ENCODE measurements at regions not wholly inside any gene's neighbourhood (a gene's known extent, or its start where the extent isn't known, plus 50 kb on each side); places are given as distances from the start of the nearest gene placed in this dataset.

DNA sequence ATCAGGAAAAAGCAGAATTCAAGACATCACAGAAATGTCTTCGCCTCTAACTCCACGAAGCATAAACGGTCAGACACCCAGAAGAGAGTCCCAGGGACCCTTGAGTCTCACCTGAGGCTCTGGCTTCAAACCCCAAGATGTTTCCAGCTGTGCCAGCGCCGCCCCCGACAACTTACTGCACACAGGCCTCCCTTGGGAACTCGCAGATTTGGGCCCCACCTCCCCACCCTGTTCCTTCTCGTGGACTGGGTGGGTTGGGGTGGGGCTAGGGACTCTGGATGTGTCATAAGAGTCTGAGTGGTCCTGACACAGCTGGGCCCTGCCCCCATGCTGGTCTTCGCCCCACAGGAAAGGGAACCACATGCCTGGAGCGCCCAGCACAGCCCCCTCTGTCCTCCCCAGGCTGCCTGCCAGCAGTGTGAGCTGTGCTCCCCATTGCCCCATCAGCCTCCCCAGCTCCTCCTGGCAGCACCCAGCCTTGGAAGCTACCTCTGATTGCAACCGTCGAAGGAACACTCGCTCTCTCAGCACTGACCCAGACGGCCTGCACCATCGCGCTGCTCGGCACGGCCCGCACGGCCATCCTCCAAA lies 147.5 kb downstream of the CRYBB2 start:
- no peak overlapping the region for H3K27ac Mint-ChIP-seq
- TF ChIP-seq, protein P1, sequence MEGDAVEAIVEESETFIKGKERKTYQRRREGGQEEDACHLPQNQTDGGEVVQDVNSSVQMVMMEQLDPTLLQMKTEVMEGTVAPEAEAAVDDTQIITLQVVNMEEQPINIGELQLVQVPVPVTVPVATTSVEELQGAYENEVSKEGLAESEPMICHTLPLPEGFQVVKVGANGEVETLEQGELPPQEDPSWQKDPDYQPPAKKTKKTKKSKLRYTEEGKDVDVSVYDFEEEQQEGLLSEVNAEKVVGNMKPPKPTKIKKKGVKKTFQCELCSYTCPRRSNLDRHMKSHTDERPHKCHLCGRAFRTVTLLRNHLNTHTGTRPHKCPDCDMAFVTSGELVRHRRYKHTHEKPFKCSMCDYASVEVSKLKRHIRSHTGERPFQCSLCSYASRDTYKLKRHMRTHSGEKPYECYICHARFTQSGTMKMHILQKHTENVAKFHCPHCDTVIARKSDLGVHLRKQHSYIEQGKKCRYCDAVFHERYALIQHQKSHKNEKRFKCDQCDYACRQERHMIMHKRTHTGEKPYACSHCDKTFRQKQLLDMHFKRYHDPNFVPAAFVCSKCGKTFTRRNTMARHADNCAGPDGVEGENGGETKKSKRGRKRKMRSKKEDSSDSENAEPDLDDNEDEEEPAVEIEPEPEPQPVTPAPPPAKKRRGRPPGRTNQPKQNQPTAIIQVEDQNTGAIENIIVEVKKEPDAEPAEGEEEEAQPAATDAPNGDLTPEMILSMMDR (IDR thresholded peaks at IDR 0.05; ENCODE audit: unreplicated experiment) = no peak
- no peaks in the 10 kb centered on the region for H3K4me1 Mint-ChIP-seq

DNA sequence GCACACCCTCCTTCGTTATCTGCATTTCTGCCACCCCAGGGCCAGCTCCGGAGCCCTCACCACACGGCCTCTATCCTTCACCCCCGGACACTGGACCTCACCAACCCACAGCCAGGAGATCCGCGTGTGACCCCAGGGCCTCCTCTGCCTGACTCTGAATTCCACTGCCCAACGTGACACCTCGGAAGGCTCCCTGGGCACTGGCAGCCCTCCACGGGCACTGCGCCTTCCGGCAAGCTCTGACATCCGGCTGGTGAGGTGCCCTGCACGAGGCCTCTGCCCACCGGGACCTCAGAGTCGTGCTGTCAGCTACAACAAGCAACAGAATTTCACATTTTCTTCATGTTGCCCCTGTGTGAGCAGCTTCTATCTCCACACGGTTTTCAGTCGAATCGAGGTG lies 148.3 kb downstream of the CRYBB2 start:
- H3K4me1 Mint-ChIP-seq = no peaks in the 10 kb centered on the region
- no peaks in the 10 kb centered on the region for H3K27me3 Mint-ChIP-seq (ENCODE audit: low read depth)
- H3K4me3 Mint-ChIP-seq = no peak overlapping the region
- H3K36me3 Mint-ChIP-seq = no peaks in the 10 kb centered on the region
- TF ChIP-seq, protein P1 (IDR thresholded peaks at IDR 0.05; ENCODE audit: unreplicated experiment) = no peak
- H3K27ac Mint-ChIP-seq = no peak overlapping the region
- DNase-seq (ENCODE audit: low spot score in 2 of 2, unreplicated experiment in 2 of 2) = no peak
- no peaks in the 10 kb centered on the region for H3K9me3 Mint-ChIP-seq

More for the DNA sequence above, 147.5 kb downstream of the CRYBB2 start:
- Mint-ChIP-seq H3K36me3 (no peaks in the 10 kb centered on the region), H3K4me3 (no peak overlapping the region), H3K9me3 (no peaks in the 10 kb centered on the region), H3K27me3 (ENCODE audit: low read depth) (no peaks in the 10 kb centered on the region)
- DNase-seq (ENCODE audit: low spot score in 2 of 2, unreplicated experiment in 2 of 2) = no peak

DNA sequence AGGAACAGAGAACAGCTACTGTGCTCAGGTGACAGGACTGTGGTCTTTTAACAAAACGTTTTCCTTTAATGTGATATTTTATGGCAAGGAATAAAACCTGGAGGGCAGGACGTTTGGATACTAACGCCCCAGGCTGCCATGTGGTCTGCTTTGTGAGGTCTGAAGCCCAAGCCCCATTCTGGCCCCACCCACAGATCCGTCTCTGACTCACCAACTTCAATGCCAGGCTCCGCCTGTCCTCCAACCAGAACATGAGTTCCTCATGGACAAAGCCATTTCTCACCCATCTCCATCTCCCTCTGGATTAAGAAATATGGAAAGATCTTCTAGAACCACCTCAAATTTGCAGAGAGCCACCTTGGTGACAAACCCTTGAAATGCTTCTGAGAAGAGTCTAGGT lies 148.8 kb downstream of the CRYBB2 start:
- no peak for DNase-seq (ENCODE audit: low spot score in 2 of 2, unreplicated experiment in 2 of 2)
- Mint-ChIP-seq H3K4me1 (no peaks in the 10 kb centered on the region), H3K4me3 (no peak overlapping the region), H3K27me3 (ENCODE audit: low read depth) (no peaks in the 10 kb centered on the region), H3K9me3 (no peaks in the 10 kb centered on the region), H3K36me3 (peaks cover 3% of the 10 kb centered on the region), H3K27ac (no peak overlapping the region)
- TF ChIP-seq, protein P1 (IDR thresholded peaks at IDR 0.05; ENCODE audit: unreplicated experiment) = no peak

DNA sequence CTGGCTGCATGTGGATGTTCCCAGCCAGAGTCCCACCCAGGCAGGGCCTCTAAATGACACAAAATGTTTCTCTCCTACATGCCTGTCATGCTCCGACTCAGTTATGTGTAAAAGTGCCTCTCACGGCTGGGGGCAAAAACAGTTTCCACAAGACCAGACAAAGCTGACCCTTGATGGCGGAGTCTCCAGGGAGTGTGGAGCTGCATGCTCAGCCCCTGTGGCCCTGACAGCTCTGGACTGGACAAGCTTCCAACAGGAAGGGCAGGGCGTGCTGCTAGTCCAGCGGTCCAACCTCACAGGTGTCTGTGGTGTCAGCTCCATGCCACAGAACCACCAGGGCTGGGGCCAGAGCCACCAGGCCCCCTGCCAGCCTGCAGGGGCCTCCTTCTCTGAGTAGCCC lies 149.6 kb downstream of the CRYBB2 start:
- Mint-ChIP-seq H3K4me1 (no peaks in the 10 kb centered on the region), H3K9me3 (no peaks in the 10 kb centered on the region), H3K27me3 (ENCODE audit: low read depth) (no peaks in the 10 kb centered on the region), H3K27ac (no peak overlapping the region), H3K4me3 (no peak overlapping the region), H3K36me3 (peaks cover 3% of the 10 kb centered on the region)
- TF ChIP-seq, protein P1 (IDR thresholded peaks at IDR 0.05; ENCODE audit: unreplicated experiment) = no peak
- no peak for DNase-seq (ENCODE audit: low spot score in 2 of 2, unreplicated experiment in 2 of 2)

DNA sequence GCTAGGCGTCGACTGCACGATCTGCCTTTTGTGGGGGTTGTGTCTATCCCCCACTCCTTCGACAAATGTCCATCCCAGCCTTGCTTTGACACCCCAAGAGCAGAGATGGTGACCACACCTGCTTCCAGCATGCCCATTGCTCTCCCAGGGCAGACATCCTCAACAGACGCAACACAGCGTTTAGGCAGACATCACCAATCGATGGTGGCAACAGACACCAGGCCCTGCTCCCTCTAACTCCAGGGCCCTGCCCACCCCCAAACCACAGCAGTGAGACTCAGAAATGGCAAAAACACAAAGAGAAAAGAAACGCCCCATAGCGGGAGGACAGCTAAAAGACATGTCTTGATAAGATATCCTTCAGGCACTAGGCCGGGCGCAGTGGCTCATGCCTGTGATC lies 150.9 kb downstream of the CRYBB2 start:
- Mint-ChIP-seq H3K36me3 (peaks cover 6% of the 10 kb centered on the region), H3K27me3 (ENCODE audit: low read depth) (no peaks in the 10 kb centered on the region), H3K27ac (no peak overlapping the region), H3K4me3 (no peak overlapping the region), H3K9me3 (no peaks in the 10 kb centered on the region), H3K4me1 (no peaks in the 10 kb centered on the region)
- no peak for DNase-seq (ENCODE audit: low spot score in 2 of 2, unreplicated experiment in 2 of 2)
- TF ChIP-seq, protein P1 (IDR thresholded peaks at IDR 0.05; ENCODE audit: unreplicated experiment) = no peak
